SKM-1 treated with dmso at 0.1 percent for 144 hours (cell line): ENCODE measurements at regions not wholly inside any gene's neighbourhood (a gene's known extent, or its start where the extent isn't known, plus 50 kb on each side); places are given as distances from the start of the nearest gene placed in this dataset.
A peak's percentile ranks its signal among the peaks of the same experiment; 100 is the strongest.

Experiments
- DNase-seq: peaks from one replicate; lab custom pipeline; 2025; ENCODE audit not compliant: unreplicated experiment; lab: John Stamatoyannopoulos, UW

DNA sequence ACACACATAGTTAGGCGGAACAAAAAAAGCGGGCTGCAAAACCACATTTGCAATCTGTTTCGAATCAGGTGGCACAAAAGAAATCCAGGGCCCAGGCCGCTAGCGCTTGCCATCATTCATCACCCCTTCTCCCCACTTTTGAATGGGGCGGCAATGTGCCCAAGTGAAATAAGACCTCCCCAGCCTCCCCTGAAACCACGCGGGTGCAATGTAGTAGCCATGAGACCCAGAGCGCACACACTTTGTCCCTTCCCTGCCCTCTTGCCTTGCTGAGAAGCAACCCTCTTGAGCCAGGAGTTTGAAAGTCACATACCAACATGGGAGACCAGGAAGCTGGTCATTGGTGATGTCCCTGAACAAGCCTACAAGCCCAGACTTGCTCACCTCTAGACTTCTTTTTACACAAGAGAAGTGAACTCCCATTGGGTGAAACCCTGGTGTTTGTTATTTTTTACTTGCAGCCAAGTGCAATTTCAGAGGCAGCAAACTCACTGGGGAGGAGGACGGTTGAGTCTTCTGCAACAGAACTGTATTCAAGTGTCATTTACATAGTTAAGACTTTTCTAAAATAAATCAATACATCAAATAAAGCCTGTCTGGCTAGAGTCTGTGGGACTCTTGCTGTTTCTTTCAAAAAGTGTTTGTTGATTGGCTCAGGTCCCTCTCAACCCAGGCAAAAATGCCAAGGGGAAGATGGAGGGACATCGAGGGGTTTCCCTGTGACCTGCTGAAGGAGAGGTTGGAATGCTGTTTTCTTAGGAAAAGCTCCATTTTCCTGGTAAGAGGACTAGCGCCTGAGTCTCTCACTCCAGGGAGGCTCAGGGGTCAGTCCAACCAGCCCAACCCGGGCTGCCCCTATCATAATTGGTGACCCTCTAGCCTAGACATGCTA, 138.1 kb upstream of the PTPN1 start:
- DNase-seq = no peak

DNA sequence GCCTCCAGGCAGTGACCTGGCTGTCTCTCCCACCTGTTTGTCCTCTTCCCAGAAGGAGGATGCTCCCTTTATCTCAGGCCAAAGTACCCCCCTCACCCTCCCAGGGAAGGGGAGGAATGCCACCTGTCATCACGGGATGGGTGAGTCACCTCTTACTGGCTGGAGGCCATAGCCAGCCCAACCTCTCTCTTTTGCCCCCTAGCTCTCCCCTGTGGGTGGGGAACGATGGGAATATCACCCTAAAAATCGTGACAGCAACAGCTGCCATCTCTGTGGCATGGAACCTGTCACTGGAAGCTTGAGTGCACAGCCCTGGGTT, 137.5 kb upstream of the PTPN1 start:
- no peak for DNase-seq

DNA sequence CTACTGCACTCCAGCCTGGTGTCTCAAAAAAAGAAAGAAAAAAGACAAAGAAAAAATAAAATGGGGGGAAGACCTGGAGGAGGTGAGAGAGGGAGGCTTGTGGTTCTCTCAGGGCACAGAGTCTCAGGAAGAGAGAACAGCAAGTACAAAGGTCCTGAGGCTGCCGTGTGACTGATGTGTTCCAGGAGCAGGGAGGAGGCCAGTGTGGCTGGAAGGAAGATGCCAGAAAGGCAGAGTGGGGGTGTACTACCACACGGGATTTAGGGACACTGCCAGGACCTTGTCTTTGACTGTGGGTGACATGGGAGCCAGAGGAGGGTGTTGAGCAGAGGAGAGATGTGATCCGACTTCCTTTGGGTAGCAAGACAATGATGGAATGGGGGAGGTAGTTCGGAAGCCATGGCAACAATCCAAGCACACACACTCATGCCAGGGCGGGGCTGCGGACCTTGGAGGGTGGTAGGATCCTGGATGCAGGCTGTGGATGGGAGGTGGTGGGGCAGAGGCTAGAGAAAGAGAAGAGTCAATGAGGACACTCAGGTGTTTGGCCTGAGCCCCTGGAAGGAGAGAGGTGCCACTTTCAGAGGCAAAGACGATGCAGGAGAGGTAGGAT, 136.4 kb upstream of the PTPN1 start:
- DNase-seq = no peak

DNA sequence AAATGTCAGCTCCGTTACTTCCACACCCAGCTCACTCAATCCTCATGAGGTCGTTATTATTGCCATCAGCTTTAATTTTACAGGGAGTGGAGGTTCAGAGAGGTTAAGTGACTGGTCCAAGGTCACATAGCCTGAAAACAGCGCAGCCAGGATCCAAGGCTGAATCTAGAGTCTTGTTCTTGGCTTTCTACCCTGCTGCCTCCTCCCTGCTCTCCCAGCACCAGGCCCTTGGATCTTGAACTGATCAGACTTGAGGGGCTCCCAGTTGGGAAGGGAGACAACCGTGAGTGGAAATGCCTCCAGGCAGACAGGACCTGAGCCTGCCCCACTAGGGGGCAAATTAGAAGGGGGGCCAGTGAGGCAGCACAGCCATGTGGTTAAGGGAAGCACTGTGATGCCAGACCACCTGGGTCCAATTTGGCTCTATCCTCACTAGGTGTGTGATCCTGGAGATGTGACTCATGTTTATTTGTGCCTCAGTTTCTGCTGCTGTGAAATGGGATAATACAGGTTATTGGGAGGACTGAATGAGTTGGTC, 135.6 kb upstream of the PTPN1 start:
- no peak for DNase-seq

DNA sequence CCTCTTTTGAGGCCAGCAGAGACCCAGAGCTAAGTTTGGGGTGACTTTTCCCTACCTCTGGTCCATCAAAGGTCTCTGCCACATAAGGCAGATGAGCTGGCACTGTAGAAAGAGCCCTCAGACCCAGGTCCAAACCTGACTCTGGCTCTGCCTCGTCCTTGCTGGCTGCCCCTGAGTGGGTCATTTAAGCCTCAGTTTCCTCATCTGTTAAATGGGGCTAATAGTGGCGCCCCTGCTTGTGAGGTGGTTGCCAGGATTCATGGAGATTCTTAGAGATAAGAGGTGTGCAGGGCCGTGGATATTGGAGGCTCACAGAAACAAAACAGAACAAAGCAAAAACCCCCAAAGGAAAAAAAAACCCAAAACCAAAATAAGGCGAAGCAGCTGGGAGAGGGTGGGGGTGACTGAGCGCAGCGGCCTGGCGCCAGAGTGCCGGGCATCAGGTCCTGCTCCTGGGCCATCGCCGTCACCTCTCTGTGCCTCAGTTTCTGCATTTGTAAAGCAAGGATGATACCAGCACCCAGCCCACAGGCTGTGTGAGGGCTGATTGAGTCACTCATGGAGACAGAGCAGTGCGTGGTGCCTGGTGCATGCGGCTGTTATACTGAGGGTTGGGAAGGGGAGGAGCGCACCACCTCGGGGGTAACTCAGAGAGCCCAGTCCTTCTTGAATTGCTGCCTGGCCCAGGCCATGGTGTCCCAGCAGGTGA, 133.8 kb upstream of the PTPN1 start:
- no peak for DNase-seq

DNA sequence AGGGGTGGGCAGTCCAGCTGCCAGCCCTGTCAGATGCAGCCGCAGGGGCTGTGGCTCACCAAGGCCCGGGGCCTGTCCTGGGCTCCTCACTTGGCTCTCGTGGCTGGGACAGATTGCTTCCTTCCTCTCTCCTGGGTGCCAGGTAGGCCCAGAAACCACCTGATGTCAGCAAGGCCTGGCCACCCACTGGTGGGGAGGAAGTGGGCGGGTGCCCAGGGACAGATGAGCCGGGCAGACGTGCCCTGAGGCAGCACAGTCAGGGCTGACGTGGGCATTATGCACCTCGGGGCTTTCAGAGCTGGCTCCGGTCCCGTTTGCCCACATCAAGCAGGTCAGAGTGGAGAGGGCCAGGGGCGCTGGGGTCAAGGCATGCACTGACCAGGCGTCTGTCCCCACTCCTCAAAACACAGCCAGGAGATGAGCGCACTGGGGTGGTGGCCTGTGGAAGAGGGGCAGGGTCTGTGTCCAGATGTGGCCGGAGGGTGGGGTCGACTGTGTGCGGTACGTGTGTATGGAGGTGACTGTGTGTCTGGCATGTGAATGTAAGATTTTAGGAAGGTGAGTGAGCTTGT, 133.2 kb upstream of the PTPN1 start:
- DNase-seq = no peak

DNA sequence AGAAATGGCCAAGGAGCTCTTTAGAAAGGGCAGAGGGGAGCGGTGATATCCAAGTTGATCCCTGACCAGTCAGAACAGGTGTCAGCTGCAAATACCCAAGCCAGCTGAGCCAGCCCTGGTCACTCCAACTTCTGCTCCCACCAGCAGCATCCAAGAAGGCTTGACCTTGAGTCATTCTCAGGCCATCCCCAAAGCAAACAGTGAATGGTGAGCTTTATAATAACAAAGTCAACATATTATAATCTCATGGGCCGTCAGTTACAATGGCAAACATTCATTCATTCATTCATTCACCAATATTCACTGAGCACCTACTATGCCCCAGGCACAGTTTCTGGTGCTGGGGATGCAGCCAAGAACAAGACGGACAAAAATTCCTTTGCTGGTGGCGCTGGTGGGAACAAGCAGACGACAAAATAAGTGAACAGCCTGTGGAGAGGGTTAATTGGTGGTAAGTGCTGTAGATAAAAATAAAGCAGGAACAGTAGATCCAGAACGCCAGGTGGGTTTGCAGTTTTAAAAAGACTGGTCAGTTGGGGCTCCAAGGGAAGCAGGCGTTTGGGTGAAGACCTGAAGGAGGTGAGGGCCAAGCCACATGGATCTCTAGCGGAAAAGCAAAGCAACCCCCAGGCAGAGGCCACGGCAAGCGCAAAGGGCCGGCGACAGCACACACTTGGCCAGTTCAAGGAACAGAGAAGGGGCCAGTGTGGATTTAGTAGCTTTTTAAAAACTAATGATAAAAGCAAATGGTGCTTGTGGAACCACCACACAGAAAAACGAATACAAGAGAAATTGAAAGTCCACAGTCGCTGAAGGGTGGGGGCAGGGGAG, 131.8 kb upstream of the PTPN1 start:
- no peak for DNase-seq

DNA sequence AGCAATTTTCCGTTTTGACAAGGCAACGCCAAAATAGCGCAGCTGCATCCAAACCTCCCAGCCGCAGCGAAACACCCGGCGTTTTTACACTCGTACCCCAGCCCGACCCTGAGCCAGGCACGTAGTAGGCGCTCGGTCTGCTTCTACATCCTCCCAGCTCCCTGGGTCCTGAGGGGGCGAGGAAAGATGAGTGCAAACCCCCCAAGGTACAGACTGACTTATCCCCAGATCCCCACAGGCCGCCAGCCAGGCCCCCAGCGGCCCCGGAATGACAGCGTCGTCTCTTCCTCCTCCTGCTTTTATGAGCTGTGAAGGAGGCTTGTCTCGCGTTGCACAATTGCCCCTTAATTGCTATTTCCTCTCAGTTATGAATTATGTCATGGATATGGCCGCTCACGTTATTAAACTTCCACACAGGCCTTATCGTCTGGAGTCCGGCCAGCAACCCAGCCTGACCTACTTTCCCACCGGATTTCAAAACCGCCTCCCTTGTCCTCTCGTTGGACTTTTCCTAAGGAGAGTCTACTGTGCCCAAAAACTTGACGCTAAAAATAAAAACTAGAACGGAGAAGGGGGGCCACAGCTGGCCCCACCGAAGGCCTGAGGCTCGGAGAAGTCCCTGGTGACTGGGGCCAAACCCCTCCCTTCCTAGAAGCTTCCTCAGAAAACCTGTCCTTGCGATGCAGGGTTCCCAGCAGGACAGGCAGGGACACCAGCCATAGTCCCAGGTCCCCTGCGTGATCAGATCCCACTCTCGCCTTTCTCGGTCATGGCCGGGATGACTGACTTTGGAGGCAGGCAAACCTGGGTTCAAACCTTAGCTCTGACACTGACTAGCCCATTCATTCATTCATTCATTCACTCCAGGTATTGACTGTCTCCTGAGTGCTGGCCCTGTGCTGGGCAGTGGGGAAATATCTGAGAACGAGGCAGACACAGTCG, 130.9 kb upstream of the PTPN1 start:
- DNase-seq = peak; percentile 60

DNA sequence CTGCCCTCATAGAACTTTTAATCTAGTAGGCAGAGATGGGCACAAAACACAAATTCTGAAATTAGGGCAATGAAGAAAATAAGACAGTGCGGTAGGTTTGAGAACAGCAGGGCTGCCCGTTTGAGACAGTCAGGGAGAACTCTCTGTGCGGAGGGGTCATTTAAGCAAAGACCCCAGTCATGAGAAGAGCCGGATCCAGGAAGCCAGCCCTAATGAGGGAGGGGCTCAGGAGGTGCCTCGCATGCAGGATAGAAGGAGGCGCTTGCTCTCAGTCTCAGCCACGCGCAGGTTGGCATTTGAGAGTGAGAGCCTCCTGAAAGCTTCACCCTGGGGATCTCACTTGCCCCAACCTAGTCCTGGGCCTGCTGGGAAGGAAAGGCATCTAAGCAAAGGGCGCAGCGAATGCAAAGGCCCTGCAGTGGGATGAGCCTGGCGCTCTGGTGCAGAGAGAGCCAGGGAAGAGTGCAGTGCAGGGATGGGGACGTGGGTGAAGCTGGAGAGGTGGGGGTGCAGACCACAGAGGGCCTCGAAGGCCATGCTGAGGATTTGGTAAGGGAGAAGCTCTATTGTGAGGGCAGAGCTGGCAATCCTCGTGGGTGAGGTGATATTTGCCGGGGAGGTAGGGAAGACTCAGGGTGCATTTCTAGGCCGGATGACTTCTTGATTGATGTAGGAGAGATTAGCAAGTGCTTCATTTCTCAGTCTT, 130.0 kb upstream of the PTPN1 start:
- DNase-seq = no peak

DNA sequence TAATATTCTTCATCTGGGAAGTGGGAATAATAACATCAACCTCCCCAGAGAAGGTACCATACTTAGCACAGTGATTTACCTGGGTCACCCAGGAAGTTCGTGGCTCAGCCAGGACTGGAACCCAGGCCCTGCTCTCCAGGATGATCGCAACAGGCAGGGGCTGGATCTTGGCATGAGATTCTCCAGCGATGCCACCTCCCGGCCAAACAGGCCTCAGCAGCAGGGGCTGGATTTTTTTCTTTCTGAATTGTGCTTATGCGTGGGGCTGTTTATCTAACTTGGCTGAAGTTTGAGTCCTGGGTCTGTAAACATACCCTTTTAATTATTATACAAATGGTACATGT, 129.5 kb upstream of the PTPN1 start:
- DNase-seq = no peak

DNA sequence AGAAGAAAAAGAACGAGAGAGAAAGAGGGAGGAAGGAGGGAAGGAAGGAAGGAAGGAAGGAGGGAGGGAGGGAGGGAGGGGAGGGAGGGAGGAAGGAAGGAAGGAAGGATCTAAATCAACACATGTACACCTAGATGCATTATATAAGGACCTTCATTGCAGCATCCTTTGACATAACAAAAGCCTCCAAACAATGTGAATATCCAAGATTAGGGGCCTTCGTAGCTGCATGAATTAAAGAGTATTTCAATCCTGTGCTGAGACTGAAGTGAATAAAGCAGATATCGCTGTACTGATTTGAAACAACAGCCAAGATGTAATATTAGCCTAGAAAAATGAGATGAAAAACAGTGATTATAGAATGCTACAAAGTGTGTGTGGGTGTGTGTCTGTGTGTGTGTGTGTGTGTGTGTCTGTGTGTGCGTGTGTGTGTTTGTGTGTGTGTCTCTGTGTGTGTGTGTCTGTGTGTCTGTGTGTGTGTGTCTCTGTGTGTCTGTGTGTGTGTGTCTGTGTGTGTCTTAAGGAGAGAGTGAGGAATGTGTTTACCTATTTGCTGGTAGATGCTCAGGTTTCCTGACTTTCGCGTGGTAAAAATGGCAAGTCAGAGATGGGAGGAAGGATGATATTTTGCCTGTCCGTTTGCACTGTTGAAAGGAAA, 129.0 kb upstream of the PTPN1 start:
- DNase-seq = no peak

DNA sequence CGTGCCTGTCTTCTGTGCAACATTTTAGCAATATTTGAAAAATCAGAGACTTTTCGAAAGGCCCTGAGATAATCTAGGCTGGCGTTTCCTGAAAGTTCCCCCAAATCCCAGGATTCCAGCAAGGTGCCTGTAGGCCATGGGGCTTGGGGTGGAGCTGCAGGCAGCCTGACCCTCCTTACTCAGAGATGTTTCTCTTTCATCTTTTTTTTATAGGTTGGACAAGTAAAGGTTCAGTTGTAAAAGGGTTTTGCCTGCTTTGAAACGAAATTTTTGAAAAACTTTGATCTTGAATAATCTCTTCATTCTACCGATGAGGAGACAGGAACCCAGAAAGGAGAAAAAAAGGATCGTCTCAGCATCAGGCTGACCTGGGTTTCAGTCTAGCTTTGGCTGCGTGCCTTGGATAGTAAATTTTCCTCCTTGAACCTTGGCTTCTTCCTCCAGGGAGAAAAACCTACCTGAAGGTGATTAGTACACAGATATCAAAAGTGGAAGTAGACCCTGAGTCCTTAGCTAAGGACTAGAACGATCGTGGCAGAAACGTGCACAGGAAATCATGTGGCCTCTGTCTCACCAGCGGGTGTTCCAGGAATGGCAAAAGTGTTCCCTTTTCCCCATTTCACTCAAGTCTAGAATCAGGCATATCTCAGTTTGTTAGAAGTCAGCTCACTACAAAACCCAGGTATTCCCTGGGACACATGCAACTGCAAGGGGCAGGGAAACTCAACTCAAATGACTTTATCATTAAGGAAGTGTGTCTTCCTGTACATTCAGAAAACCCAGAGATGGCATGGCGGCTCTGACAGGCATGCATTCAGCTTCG, 128.2 kb upstream of the PTPN1 start:
- DNase-seq = no peak

DNA sequence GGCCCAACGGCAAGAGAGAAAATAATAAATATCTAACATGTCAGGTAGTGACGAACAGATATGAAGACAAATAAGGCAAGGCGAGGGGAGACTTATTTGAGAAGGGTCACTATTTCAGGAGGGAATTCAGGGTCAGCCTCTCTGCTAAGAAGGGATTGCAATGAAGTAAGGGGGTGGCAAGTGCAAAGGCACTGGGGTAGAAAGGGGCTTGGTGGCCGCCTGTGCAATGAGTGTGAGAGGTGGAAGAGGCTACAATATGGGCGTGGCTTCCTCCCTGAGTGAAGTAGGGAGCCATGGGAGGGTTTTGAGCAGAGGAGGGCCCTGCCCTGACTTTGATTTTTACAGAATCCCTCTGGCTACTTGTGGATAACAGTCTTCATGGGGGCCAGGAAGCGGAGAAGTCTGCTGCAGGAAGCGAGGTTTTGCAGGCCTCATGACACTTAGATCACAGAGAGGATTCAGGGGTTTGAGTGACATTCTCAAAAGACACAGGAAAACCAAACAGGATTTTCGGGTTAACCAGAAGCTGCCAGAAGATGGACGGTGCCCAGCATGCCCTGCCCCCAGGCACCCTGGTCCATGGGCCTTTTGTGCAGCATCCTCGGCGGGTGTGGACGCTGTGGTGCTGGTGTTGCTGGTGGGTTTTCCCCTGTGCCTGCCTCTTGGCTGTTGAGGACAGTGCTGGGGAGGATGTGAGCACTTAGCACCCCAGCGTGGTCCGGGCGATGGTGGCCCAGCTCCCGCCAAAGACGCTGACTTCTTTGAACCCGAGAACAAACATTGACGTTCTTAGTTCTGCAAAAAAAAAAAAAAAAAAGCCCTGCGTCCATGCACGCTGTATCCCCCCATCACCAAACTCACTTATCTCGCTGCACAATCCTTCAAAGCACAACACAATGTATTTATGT, 124.2 kb upstream of the PTPN1 start:
- DNase-seq = no peak

DNA sequence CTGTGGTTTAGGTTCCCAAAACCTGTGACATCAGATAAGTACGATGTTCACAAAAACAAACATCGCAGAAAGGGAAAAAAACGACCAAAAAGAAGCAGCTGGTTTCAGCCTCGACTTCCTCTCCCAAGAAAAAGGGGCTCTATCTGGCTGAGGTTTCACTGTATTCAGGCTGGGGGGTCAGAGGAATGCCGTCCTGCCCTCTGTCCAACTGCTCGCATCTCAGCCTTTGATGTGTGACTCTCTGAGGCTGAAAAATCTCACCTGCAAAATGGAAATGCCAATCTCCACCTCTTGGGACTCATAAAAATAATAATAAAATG, 123.6 kb upstream of the PTPN1 start:
- no peak for DNase-seq

DNA sequence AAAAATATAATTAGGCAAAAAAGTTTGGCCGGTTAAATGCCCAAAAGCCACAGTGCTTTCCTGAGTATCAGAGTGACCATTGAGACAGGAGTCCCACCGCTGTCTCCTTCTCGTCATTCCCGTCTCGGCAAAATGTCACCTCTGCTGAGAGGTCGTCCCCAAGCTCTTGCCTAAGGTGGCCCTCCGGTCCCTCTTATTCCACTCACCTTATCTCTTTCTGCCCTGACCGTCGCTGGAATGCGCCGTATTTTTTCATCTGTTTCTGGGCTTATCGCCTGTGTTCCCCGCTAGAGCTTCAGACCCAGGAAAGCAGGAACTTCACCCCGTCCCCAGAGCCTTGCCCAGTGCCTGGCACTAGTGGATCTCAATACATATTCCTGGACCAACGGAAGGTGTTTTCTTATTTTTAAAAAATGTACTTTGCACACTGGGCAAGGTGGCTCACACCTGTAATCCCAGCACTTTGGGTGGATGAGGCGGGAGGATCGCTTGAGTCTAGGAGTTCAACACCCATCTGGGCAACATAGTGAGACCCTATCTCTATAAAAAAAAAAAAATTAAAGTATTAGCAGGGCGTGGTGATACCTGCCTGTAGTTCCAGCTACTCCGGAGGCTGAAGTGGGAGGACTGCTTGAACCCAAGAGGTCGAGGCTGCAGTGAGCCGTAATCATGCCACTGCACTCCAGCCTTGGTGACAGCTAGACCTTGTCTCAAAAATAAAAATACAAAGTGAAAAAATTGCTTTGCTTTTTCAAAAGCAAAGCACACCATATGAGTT, 122.8 kb upstream of the PTPN1 start:
- DNase-seq = no peak

DNA sequence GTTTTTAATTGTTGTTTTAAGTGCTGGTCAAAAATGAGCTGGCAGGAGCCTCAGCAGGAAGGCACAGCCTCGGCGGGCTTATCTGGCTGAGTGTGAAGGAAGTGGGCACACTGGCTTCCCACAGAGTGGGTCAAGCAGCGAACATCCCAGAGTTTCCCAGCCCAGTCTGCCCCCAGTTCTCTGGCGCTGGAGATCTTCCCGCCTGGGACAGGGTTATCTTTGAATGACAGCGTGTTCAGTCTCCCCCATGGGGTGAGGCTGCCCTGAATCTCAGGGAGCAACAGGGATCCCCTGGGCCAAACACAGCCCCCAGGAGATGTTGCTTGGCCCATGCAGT, 122.2 kb upstream of the PTPN1 start:
- DNase-seq = no peak
